CD4-positive, alpha-beta T cell treated with Interleukin-15 for 4 hours (primary cell): ENCODE measurements at regions not wholly inside any gene's neighbourhood (a gene's known extent, or its start where the extent isn't known, plus 50 kb on each side); places are given as distances from the start of the nearest gene placed in this dataset.

Experiments
- DNase-seq: peaks from one replicate; pipeline ENCODE4 v3.0.0-alpha.2; 2020; ENCODE audit warnings: low spot score

DNA sequence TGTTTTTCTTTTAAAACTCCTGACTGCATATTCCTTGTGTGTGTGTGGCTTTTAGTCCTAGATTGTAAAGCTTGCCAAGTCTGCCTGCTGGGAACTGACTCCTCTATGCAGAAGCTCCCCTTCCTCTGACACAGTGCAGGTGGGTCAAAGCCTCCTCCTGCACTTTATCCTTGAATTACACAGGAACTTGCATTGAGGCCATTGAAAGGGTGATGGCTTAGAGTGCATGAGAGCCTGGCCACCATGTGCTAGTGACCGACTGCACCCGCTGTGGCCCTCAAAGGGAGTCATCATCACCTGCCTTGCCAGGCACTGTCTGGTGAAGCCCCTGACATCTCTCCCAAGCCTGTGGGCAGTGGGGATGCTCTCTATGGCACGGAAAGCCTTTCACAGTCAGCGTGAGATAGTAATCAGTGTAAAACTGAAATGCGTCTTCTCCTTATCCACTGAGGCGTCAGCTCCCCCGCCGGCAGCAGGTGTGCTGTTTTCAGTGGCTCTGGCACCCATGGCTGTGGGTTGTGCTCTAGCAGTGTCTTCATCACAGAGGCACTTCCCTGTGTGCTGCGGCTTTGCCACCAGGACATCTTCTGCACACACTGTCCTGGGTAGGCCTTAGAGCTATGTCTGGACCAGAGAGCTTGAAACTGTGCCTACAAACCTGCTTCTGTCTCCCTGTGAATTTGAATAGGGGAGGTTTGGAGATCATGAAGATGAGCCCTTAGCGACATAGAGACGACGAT lies 87.9 kb downstream of the THBS2 start:
- DNase-seq, result no peak

DNA sequence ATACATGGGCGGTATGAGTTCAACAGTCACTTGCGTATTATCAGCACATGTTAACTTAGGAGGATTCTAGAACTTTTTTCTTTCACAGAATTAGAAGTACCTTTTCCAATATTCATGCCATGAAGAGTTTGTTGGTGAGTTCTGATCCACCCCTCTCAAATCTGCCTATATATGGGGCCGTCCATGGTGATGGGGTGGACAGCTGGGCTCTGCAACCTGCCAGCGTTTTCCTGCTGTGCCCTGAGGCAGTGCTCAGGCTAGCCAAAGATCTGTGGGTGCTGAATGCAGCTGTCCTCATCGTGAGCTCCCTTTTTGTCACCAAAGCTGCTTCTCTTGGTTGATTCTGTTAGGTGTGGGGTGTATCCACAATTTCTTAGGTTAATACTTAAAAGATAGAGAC lies 88.7 kb downstream of the THBS2 start:
- no peak for DNase-seq

DNA sequence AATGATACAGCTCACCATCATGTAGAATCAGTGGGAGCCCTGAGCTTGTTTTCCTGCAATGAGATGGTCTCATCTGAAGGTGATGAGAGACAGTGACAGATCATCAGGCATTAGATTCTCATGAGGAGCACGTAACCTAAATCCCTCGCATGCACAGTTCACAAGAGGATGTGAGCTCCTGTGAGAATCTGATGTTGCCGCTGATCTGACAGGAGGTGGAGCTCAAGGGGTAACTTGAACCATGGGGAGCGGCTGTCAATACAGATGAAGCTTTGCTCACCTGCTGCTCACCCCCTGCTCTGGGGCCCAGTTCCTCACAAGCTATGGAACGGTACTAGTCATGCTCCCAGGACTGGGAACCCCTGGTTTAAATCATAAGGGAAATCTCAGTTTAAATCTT lies 89.2 kb downstream of the THBS2 start:
- DNase-seq, result no peak

- DNase-seq, result no peak
Observed at GRCh38 chr6:169163411-169163901, 90.2 kb downstream of the THBS2 start.

- no peak for DNase-seq
Observed at GRCh38 chr6:169162752-169163407, 90.8 kb downstream of the THBS2 start.

DNA sequence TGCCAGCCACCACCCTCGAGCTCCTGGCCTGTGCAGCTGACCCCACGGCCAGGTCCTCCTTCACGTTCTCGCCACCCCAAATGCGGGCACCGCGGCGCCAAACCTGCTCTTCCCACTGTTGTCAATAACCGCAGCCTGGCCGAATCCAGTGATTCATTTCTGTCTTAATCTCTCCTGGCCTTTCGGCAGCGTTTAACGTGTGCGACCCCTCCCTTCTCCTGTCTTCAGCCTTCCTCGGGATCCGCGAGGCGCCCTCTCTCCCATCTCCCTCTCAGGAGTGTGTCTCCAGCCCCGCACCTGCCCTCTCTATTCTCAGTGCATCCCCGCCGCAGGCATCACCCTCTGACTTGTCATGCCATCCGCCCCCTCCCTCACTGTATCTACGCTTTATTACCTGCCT lies 91.4 kb downstream of the THBS2 start:
- no peak for DNase-seq

DNA sequence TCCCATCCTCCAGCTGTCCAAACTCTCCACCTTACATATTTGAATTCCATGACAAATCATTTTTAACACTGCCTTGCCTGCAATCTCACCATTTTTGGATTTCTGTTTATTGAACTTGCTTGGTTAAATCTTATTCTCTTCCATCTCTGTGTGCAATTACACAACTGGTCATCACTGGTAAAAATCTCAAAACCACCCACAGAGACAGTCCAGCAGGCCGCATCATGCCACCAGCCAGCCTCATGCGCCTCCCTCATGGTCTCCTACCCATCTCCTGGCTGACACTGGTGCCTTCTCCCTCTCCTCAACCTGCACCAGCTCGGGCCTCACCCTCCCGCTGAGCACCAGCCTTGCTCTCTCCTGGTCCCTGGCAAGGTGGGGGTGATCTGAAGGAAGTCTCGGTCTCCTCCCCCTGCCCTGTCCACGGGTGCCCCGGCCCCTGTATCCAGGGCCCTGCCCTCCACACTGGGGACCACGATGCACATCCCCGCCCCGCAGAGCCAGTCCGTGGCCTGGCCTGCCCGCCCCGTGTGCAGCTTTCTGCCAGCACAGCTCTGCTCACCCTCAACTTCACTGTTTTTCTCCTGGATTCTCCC lies 92.0 kb downstream of the THBS2 start:
- no peak for DNase-seq

- DNase-seq, result no peak
Observed at GRCh38 chr6:169160855-169161560, 92.6 kb downstream of the THBS2 start.

DNA sequence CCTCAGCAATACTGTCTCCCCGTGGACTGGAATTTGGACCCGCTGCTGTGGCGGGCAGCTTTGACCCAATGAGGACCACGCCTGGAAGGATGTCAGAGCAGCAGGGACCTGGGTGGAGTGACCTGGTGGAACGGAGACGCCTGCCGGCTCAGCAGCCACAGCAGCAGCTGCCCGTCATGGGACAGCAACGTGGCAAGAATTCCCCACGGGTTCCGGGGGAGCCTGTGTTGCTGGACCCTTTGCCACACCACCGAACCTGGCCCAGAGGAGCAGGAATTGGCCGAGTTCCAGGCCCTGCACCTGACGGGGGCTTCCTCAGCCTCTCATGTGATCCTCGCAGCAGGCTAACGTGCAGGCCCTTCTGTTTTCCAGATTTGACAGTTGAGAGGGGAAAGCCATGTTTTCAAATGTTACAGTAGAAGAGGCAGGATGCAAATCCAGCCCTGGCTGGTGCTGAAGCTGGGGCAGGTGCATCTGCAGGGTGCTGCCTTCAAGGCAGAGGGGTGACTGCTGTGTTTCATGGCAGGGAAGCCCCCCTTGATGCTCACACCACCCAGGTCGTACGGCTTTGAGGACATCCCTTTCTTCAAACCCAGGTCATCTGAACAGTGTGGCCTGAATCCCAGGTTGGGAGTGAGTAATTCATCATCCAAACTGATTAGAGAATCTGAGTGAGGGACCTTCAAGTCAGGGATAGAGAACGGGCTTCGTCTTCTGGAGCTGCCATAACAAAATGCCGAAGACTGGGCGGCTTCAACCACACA lies 93.4 kb downstream of the THBS2 start:
- DNase-seq, result no peak

DNA sequence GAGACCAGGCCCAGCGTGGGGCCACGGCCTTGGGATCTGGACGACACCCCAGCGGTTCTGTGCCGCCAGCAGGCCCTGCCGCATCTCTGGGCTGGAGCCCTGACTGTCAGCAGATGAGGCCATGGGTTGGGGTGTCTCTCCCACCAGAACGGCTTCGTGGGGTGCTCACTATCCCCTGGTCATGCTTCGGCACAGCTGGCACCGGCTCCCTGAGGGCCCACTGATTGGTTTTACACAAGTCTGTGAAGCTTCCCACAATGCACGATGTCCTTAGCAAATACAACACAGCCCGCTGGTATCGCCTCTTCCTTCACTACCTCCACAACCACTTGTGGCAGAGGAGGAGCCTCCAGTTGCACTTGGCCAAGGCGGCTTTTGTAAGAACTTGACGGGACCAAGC lies 94.3 kb downstream of the THBS2 start:
- DNase-seq, result no peak

GRCh38 chr6:169158691-169159090 lies 95.0 kb downstream of the THBS2 start:
- no peak for DNase-seq

GRCh38 chr6:169158174-169158573 lies 95.5 kb downstream of the THBS2 start:
- DNase-seq, result no peak

GRCh38 chr6:169157197-169158148 lies 96.2 kb downstream of the THBS2 start:
- no peak for DNase-seq

DNA sequence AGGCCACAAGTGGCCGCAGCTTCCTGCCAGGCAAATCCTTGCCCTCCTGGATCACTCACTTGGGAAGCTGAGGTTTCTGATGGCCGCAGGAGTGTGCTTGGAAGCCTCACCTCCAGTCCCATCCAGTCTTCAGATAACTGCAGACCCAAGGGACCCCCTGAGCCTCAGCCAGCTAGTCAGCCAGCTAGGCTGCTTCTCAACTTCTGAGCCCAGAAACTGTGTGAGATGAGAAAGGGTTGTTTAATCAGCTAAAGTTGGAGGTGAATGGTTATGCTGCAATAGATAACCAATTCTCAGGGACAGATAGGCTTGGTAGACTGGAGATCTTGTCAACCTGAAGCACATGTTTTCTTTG lies 96.9 kb downstream of the THBS2 start:
- DNase-seq, result no peak

DNA sequence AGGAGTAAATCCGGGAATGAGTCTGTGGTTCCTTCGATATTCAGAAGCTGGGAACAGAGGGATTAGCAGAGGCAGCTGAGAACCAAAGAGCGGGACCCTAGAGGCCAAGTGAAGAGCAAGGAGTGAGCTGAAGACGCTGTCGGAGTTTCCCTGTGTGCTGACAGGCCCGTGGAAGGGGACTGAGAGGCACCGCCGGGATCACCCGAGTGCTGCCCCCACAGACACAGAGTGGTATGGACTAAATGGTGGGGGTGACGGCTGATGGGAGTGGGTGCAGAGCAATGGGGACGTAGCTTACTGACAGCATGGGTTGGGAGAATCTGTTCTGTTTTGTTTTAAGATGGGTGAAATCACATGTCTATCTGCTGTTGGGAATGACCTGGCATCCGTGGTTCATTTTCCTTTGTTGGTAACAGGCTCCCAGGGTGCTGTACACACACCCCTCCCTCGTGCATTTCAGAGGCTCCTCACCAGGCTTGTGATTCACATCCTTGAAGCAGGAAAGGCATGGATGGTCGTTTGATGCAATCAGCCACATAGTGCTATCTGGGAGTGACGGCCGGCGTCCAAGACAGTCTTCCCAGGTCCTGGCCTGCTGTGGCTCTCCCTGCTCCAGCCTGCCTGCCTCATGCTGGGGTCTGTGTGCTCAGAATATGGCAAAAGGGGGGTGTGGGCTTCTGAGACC lies 97.4 kb downstream of the THBS2 start:
- no peak for DNase-seq

- no peak for DNase-seq
Observed at GRCh38 chr6:169155481-169155880, 98.2 kb downstream of the THBS2 start.

DNA sequence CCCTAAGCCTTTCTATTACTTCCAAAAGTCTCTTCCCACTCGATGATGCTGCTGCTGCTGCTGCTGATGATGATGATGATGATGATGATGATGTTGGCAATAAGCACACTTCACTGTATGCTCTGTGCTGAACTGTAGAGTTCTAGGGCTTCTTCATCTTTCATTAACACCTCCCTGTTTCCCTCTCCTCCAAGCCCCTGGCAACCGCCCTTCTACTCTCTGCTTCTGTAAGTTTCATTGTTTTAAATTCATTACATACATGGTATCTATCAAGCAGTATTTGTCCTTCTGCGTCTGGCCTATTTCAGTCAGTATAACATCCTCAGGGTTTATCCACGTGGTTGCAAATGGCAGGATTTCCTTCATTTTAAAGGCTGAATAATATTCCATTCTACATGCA lies 100.2 kb downstream of the THBS2 start:
- DNase-seq, result no peak

DNA sequence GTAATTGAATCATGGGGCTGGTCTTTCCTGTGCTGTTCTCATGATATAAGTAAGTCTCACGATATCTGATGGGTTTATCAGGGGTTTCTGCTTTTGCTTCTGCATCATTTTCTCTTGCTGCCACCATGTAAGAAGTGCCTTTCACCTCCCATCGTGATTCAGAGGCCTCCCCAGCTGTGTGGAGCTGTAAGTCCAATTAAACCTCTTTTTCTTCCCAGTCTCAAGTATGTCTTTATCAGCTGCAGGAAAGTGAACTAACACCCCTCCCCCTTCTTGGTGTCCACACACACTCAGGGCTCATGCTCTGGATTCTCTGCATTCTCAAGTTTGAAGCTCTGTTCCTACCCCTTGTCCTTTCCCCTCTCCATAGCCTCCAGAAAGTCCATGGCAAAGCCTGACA lies 107.1 kb downstream of the THBS2 start:
- no peak for DNase-seq

DNA sequence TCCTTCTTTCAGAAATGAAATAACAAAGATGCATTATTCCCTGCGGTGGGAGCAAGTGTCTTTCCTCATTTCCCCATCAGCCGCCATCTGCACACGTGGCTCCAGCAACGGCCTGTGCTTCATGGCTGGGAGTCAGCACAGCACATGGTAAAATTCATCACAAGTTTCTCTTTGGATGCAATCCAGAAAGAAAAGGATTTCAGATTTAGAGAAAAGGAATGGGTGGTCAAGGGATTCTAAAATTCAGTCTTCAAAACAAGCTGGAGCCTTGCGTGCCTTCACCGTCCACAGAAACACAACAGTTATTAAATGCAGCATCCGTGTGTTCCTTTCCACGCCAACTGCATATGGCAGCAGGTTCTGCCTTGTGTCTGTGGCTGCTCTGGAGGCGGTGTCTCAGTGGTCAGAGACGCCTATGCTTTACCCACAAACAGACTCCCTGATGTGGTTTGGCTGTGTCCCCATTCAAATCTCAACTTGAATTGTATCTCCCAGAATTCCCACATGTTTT lies 107.6 kb downstream of the THBS2 start:
- no peak for DNase-seq

GRCh38 chr6:169145496-169145895 lies 108.2 kb downstream of the THBS2 start:
- DNase-seq, result no peak
